Neural cell (in vitro differentiated cells): ENCODE measurements at regions not wholly inside any gene's neighbourhood (a gene's known extent, or its start where the extent isn't known, plus 50 kb on each side); places are given as distances from the start of the nearest gene placed in this dataset.

Experiments
- CTCF ChIP-seq: fragments of 450-650 bp; IDR thresholded peaks from 2 replicates; pipeline ENCODE4 v1.5.1; 2014; ENCODE audit warnings: antibody characterized with exemption, mild to moderate bottlenecking, moderate library complexity; ENCODE audit not compliant: poor library complexity, severe bottlenecking
- EP300 ChIP-seq: fragments of 450-650 bp; conservative IDR thresholded peaks from 2 replicates; pipeline ENCODE4 v1.6.1; 2014; ENCODE audit warnings: antibody characterized with exemption, mild to moderate bottlenecking, moderate library complexity; ENCODE audit not compliant: poor library complexity, severe bottlenecking
- EZH2 ChIP-seq: fragments of 200-600, 300-800 bp; shearing (Covaris generic), sonication (generic); IDR thresholded peaks from 2 replicates; pipeline ENCODE4 v1.6.1; 2014; ENCODE audit warnings: antibody characterized with exemption, low read length, borderline replicate concordance, mild to moderate bottlenecking; ENCODE audit not compliant: insufficient read depth, poor library complexity, severe bottlenecking
- POLR2AphosphoS5 ChIP-seq: IDR thresholded peaks from 2 replicates; pipeline ENCODE4 v1.6.1; 2012
- REST ChIP-seq: IDR thresholded peaks from 2 replicates; pipeline ENCODE4 v1.6.1; 2012; ENCODE audit warnings: borderline replicate concordance

GRCh38 chr18:47718646-47719045 lies 211.8 kb downstream of the SMAD2 start:
- TF ChIP-seq EP300, result no peak
- no peak for TF ChIP-seq CTCF
- no peak for TF ChIP-seq POLR2AphosphoS5
- no peak for TF ChIP-seq REST
- TF ChIP-seq EZH2, result no peak
